ENCODE measurements at regions not wholly inside any gene's neighbourhood (a gene's known extent, or its start where the extent isn't known, plus 50 kb on each side); places are given as distances from the start of the nearest gene placed in this dataset.

GRCh38 chr5:26024774-26025173 is 1013.6 kb downstream of the CDH9 start:
- no peaks in the 10 kb centered on the region for H3K27me3 ChIP-seq (ENCODE audit: control insufficient read depth in 1 of 2, insufficient read depth in 2 of 2, low read length in 1 of 2)
- no peak overlapping the region for H3K27ac ChIP-seq (ENCODE audit: low read depth in 1 of 2, low read length in 2 of 2)
- intact Hi-C loops (cut with DNase I): no loop called here
- H3K4me3 ChIP-seq (ENCODE audit: low read length in 2 of 2): no peak overlapping the region
- 77 to 84% methylated on average over 1 of the region's 1 CpG for WGBS, 2 donors
- no peak for DNase-seq
- ATAC-seq (ENCODE audit: low FRiP score): no peak
- no peaks in the 10 kb centered on the region for H3K9me3 ChIP-seq (ENCODE audit: control insufficient read depth, low read length)
- no peaks in the 10 kb centered on the region for H3K36me3 ChIP-seq (ENCODE audit: control insufficient read depth in 1 of 2, insufficient read depth in 2 of 2, low read length in 1 of 2)
- no peaks in the 10 kb centered on the region for H3K4me1 ChIP-seq (ENCODE audit: control insufficient read depth in 1 of 2, insufficient read depth in 2 of 2, low read length in 2 of 2)

- no peak overlapping the region for H3K27ac ChIP-seq (ENCODE audit: low read depth in 1 of 2, low read length in 2 of 2)
- H3K4me1 ChIP-seq (ENCODE audit: control insufficient read depth in 1 of 2, insufficient read depth in 2 of 2, low read length in 2 of 2): no peaks in the 10 kb centered on the region
- no peaks in the 10 kb centered on the region for H3K9me3 ChIP-seq (ENCODE audit: control insufficient read depth, low read length)
- 55 to 58% methylated on average over 4 of the region's 4 CpGs for WGBS, 2 donors
- H3K27me3 ChIP-seq (ENCODE audit: control insufficient read depth in 1 of 2, insufficient read depth in 2 of 2, low read length in 1 of 2): no peaks in the 10 kb centered on the region
- intact Hi-C loops (cut with DNase I): no loop called here
- DNase-seq: no peak
- no peaks in the 10 kb centered on the region for H3K36me3 ChIP-seq (ENCODE audit: control insufficient read depth in 1 of 2, insufficient read depth in 2 of 2, low read length in 1 of 2)
- ATAC-seq (ENCODE audit: low FRiP score): no peak
- no peak overlapping the region for H3K4me3 ChIP-seq (ENCODE audit: low read length in 2 of 2)
These were observed 1015.0 kb downstream of the CDH9 start for GRCh38 chr5:26023361-26023760.

GRCh38 chr5:26014206-26014605 is 1024.2 kb downstream of the CDH9 start:
- ATAC-seq (ENCODE audit: low FRiP score) (no peak), DNase-seq (no peak)
- no peaks in the 10 kb centered on the region for H3K36me3 ChIP-seq (ENCODE audit: control insufficient read depth in 1 of 2, insufficient read depth in 2 of 2, low read length in 1 of 2)
- H3K27me3 ChIP-seq (ENCODE audit: control insufficient read depth in 1 of 2, insufficient read depth in 2 of 2, low read length in 1 of 2): no peaks in the 10 kb centered on the region
- H3K27ac ChIP-seq (ENCODE audit: low read depth in 1 of 2, low read length in 2 of 2): no peak overlapping the region
- H3K9me3 ChIP-seq (ENCODE audit: control insufficient read depth, low read length): no peaks in the 10 kb centered on the region
- WGBS, 2 donors: 60 to 93% methylated on average over 1 of the region's 1 CpG
- no peaks in the 10 kb centered on the region for H3K4me1 ChIP-seq (ENCODE audit: control insufficient read depth in 1 of 2, insufficient read depth in 2 of 2, low read length in 2 of 2)
- intact Hi-C loops (cut with DNase I): no loop called here
- no peak overlapping the region for H3K4me3 ChIP-seq (ENCODE audit: low read length in 2 of 2)

- intact Hi-C loops (cut with DNase I): no loop called here
These were observed 1026.3 kb downstream of the CDH9 start for GRCh38 chr5:26012078-26012477.

GRCh38 chr5:26009742-26010141 is 1028.6 kb downstream of the CDH9 start:
- DNase-seq (no peak), ATAC-seq (ENCODE audit: low FRiP score) (no peak)
- no peaks in the 10 kb centered on the region for H3K4me1 ChIP-seq (ENCODE audit: control insufficient read depth in 1 of 2, insufficient read depth in 2 of 2, low read length in 2 of 2)
- no peaks in the 10 kb centered on the region for H3K27me3 ChIP-seq (ENCODE audit: control insufficient read depth in 1 of 2, insufficient read depth in 2 of 2, low read length in 1 of 2)
- intact Hi-C loops (cut with DNase I): no loop called here
- H3K36me3 ChIP-seq (ENCODE audit: control insufficient read depth in 1 of 2, insufficient read depth in 2 of 2, low read length in 1 of 2): no peaks in the 10 kb centered on the region
- H3K27ac ChIP-seq (ENCODE audit: low read depth in 1 of 2, low read length in 2 of 2): no peak overlapping the region
- 12 to 20% methylated on average over 6 of the region's 6 CpGs for WGBS, 2 donors
- H3K4me3 ChIP-seq (ENCODE audit: low read length in 2 of 2): peak overlapping the region in 1 of 2 donors; percentile 26
- no peaks in the 10 kb centered on the region for H3K9me3 ChIP-seq (ENCODE audit: control insufficient read depth, low read length)

More at GRCh38 chr5:26012078-26012477, 1026.3 kb downstream of the CDH9 start:
- 68 to 69% methylated on average over 1 of the region's 1 CpG for WGBS, 2 donors
- no peak for DNase-seq
- Histone ChIP-seq H3K27ac (ENCODE audit: low read depth in 1 of 2, low read length in 2 of 2) (no peak overlapping the region), H3K27me3 (ENCODE audit: control insufficient read depth in 1 of 2, insufficient read depth in 2 of 2, low read length in 1 of 2) (no peaks in the 10 kb centered on the region), H3K9me3 (ENCODE audit: control insufficient read depth, low read length) (no peaks in the 10 kb centered on the region), H3K4me1 (ENCODE audit: control insufficient read depth in 1 of 2, insufficient read depth in 2 of 2, low read length in 2 of 2) (no peaks in the 10 kb centered on the region), H3K36me3 (ENCODE audit: control insufficient read depth in 1 of 2, insufficient read depth in 2 of 2, low read length in 1 of 2) (no peaks in the 10 kb centered on the region), H3K4me3 (ENCODE audit: low read length in 2 of 2) (no peak overlapping the region)
- no peak for ATAC-seq (ENCODE audit: low FRiP score)

GRCh38 chr5:26003966-26004365 is 1034.4 kb downstream of the CDH9 start:
- no peaks in the 10 kb centered on the region for H3K9me3 ChIP-seq (ENCODE audit: control insufficient read depth, low read length)
- 27 to 46% methylated on average over 3 of the region's 3 CpGs for WGBS, 2 donors
- intact Hi-C loops (cut with DNase I): no loop called here
- H3K27me3 ChIP-seq (ENCODE audit: control insufficient read depth in 1 of 2, insufficient read depth in 2 of 2, low read length in 1 of 2): no peaks in the 10 kb centered on the region
- no peaks in the 10 kb centered on the region for H3K36me3 ChIP-seq (ENCODE audit: control insufficient read depth in 1 of 2, insufficient read depth in 2 of 2, low read length in 1 of 2)
- no peaks in the 10 kb centered on the region for H3K4me1 ChIP-seq (ENCODE audit: control insufficient read depth in 1 of 2, insufficient read depth in 2 of 2, low read length in 2 of 2)
- no peak for ATAC-seq (ENCODE audit: low FRiP score)
- H3K4me3 ChIP-seq (ENCODE audit: low read length in 2 of 2): no peak overlapping the region
- DNase-seq: no peak
- H3K27ac ChIP-seq (ENCODE audit: low read depth in 1 of 2, low read length in 2 of 2): no peak overlapping the region

GRCh38 chr5:25995209-25995608 is 1043.2 kb downstream of the CDH9 start:
- Histone ChIP-seq H3K9me3 (ENCODE audit: control insufficient read depth, low read length) (no peaks in the 10 kb centered on the region), H3K4me3 (ENCODE audit: low read length in 2 of 2) (no peak overlapping the region), H3K27me3 (ENCODE audit: control insufficient read depth in 1 of 2, insufficient read depth in 2 of 2, low read length in 1 of 2) (no peaks in the 10 kb centered on the region), H3K27ac (ENCODE audit: low read depth in 1 of 2, low read length in 2 of 2) (no peak overlapping the region), H3K4me1 (ENCODE audit: control insufficient read depth in 1 of 2, insufficient read depth in 2 of 2, low read length in 2 of 2) (no peaks in the 10 kb centered on the region), H3K36me3 (ENCODE audit: control insufficient read depth in 1 of 2, insufficient read depth in 2 of 2, low read length in 1 of 2) (no peaks in the 10 kb centered on the region)
- no peak for ATAC-seq (ENCODE audit: low FRiP score)
- WGBS, 2 donors: 78 to 79% methylated on average over 2 of the region's 2 CpGs
- DNase-seq: no peak
- intact Hi-C loops (cut with DNase I): no loop called here

GRCh38 chr5:25993701-25994100 is 1044.7 kb downstream of the CDH9 start:
- Histone ChIP-seq H3K9me3 (ENCODE audit: control insufficient read depth, low read length) (no peaks in the 10 kb centered on the region), H3K27ac (ENCODE audit: low read depth in 1 of 2, low read length in 2 of 2) (no peak overlapping the region), H3K27me3 (ENCODE audit: control insufficient read depth in 1 of 2, insufficient read depth in 2 of 2, low read length in 1 of 2) (no peaks in the 10 kb centered on the region), H3K4me1 (ENCODE audit: control insufficient read depth in 1 of 2, insufficient read depth in 2 of 2, low read length in 2 of 2) (no peaks in the 10 kb centered on the region), H3K4me3 (ENCODE audit: low read length in 2 of 2) (no peak overlapping the region), H3K36me3 (ENCODE audit: control insufficient read depth in 1 of 2, insufficient read depth in 2 of 2, low read length in 1 of 2) (no peaks in the 10 kb centered on the region)
- intact Hi-C loops (cut with DNase I): no loop called here
- 55 to 56% methylated on average over 3 of the region's 3 CpGs for WGBS, 2 donors
- no peak for ATAC-seq (ENCODE audit: low FRiP score)
- no peak for DNase-seq

GRCh38 chr5:25991639-25992038 is 1046.7 kb downstream of the CDH9 start:
- DNase-seq: no peak
- 93 to 95% methylated on average over 18 of the region's 18 CpGs for WGBS, 2 donors
- H3K9me3 ChIP-seq (ENCODE audit: control insufficient read depth, low read length): no peaks in the 10 kb centered on the region
- no peaks in the 10 kb centered on the region for H3K4me1 ChIP-seq (ENCODE audit: control insufficient read depth in 1 of 2, insufficient read depth in 2 of 2, low read length in 2 of 2)
- H3K36me3 ChIP-seq (ENCODE audit: control insufficient read depth in 1 of 2, insufficient read depth in 2 of 2, low read length in 1 of 2): no peaks in the 10 kb centered on the region
- intact Hi-C loops (cut with DNase I): no loop called here
- H3K4me3 ChIP-seq (ENCODE audit: low read length in 2 of 2): no peak overlapping the region
- H3K27me3 ChIP-seq (ENCODE audit: control insufficient read depth in 1 of 2, insufficient read depth in 2 of 2, low read length in 1 of 2): no peaks in the 10 kb centered on the region
- no peak overlapping the region for H3K27ac ChIP-seq (ENCODE audit: low read depth in 1 of 2, low read length in 2 of 2)
- no peak for ATAC-seq (ENCODE audit: low FRiP score)

All from aorta (tissue), 5 donors.